MM.1S (cell line): ENCODE measurements at regions not wholly inside any gene's neighbourhood (a gene's known extent, or its start where the extent isn't known, plus 50 kb on each side); places are given as distances from the start of the nearest gene placed in this dataset.

Experiments
- EZH2 ChIP-seq: fragments of 300-600 bp; sonication (generic); optimal IDR thresholded peaks from 2 replicates; pipeline ENCODE3; 2017; ENCODE audit warnings: low read depth, mild to moderate bottlenecking, antibody characterized with exemption, low read length, mixed read lengths
- EZH2phosphoT487 ChIP-seq: fragments of 300-600 bp; sonication (generic); IDR thresholded peaks from 2 replicates; pipeline ENCODE4 v1.6.1; 2018; ENCODE audit warnings: antibody characterized with exemption, low read length
- TF ChIP-seq, protein P1 (sequence below): fragments of 300-600 bp; sonication (generic); IDR thresholded peaks from 2 replicates; pipeline ENCODE4 v1.5.1; 2016; ENCODE audit warnings: antibody characterized with exemption, low read length, mixed read lengths

DNA sequence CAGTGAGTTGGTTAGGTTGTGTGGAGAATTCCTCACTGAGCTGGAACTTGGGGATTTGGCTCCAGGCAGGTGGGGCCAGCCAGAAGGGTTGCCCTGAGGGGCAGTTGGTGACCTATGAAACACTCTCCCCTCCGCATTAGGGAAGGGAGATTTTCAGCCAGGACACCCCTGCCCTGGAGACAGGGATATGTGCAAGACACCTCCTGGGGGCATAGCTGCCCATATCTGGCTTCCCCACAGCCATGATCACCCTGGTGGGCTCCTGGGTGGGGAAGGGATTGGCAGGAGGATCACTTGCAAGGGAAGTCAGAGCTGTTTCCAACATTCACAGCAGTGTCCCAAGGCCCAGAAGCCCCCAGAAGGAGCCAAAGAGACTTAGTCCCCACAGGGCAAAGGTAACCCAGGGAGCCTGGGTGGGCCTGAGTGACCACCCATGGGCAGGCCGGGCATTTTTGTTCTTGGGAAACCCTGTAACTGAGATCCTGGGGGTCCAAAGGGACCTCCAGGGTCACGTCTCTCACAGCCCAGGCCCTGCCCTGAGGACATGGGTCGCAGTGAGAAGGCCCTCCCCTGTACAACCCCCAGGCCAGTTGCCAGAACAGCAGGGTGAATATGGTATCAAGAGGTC, 145.8 kb downstream of the MRPL14 start:
- TF ChIP-seq, protein P1, sequence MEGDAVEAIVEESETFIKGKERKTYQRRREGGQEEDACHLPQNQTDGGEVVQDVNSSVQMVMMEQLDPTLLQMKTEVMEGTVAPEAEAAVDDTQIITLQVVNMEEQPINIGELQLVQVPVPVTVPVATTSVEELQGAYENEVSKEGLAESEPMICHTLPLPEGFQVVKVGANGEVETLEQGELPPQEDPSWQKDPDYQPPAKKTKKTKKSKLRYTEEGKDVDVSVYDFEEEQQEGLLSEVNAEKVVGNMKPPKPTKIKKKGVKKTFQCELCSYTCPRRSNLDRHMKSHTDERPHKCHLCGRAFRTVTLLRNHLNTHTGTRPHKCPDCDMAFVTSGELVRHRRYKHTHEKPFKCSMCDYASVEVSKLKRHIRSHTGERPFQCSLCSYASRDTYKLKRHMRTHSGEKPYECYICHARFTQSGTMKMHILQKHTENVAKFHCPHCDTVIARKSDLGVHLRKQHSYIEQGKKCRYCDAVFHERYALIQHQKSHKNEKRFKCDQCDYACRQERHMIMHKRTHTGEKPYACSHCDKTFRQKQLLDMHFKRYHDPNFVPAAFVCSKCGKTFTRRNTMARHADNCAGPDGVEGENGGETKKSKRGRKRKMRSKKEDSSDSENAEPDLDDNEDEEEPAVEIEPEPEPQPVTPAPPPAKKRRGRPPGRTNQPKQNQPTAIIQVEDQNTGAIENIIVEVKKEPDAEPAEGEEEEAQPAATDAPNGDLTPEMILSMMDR: no peak
- TF ChIP-seq EZH2phosphoT487 (no peak), EZH2 (no peak)
